Loucy (cell line): ENCODE measurements at regions not wholly inside any gene's neighbourhood (a gene's known extent, or its start where the extent isn't known, plus 50 kb on each side); places are given as distances from the start of the nearest gene placed in this dataset.

ENCODE experiments used
- CTCF ChIP-seq: fragments of 200-600 bp; sonication (generic); conservative IDR thresholded peaks from 2 replicates; pipeline ENCODE4 v1.5.1; 2014; ENCODE audit warnings: mild to moderate bottlenecking, antibody characterized with exemption, low read length
- EZH2phosphoT487 ChIP-seq: fragments of 200-600 bp; IDR thresholded peaks from 2 replicates; pipeline ENCODE4 v1.6.1; 2018; ENCODE audit warnings: antibody characterized with exemption, mild to moderate bottlenecking, moderate library complexity, borderline replicate concordance

DNA sequence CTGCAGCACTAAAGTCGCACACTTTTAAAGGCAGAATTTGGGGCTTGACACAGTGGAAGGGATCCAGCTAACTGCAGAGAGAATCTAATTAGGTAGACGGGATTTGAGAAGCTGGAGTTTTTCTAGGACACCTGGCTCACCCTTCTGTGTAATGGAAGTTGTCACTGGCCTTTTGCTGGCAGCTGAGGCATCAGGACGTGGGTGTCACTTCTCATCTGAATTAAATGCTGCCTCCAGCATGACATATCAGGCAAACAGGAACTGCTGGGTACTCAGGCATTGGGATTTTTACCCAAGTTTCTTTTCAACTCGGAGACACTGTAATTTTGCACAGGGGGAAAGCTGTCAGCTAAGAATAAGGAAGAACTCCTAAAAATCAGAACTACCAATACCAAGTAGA lies 861.9 kb upstream of the ARPP21 start:
- TF ChIP-seq CTCF (no peak), EZH2phosphoT487 (no peak)
